ENCODE measurements at regions not wholly inside any gene's neighbourhood (a gene's known extent, or its start where the extent isn't known, plus 50 kb on each side); places are given as distances from the start of the nearest gene placed in this dataset.

DNA sequence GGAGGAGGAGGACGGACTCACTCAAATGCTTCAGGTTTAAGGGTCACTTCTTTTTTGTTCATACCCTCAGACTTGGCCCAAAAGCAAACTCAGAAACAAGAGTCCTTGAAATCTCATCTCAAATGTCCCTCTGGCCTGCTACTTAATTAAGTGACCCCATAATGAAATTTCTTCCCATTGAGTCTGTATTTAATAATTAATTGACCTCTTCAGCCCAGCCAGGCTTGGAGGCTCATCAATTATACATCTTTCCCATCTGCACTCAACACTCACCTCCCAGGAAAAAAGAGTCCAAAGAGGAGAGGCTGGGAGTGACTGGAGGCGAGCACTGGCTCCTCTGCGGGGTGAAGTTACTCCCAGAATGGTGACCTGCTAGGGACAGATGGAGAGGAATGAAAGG is 90.5 kb upstream of the EYA2 start:
- no peak for TF ChIP-seq POLR2A (IDR thresholded peaks at IDR 0.05; ENCODE audit: low read depth, low read length)
- DNase-seq (ENCODE audit: insufficient read length, low spot score): no peak
- no peak for FAIRE-seq

DNA sequence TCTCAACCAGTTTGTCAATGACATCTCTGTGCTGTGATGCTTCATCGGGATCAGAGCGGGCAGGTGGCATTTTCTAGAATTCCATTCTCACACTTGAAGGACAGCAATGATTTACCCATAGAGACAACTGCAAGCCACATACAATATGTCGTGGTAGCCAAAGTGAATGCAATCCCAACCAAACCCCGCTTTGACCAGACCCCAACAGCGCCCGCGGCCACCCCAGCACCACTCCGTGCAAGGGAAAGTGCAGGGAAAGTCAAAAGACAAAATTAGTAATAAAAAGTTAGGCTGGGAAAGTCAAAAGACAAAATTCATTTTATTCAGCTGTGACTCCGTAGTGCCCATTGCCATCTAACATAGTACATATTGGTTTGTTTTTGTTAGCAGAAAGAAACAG is 88.8 kb upstream of the EYA2 start:
- TF ChIP-seq POLR2A (IDR thresholded peaks at IDR 0.05; ENCODE audit: low read depth, low read length): no peak
- FAIRE-seq: no peak
- DNase-seq (ENCODE audit: insufficient read length, low spot score): no peak

DNA sequence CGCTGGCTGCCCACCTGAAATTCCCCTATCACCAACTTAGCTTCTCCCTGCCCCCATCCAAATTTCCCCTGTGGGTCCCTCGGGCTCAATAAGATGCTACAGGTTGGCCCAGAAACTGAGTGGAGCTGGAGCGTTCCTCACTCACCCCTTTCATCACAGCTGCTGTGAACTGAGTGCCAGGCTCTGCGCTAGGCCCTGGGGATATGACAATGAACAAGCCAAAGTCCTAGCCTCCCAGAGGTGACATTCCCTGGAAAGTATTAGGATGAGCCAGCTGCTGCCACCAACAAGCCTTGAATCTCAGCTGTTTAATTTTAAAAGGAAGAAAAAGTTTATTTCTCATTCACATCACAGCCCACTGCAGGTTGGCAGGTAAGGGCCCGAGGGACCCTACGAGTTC is 86.6 kb upstream of the EYA2 start:
- FAIRE-seq (no peak), DNase-seq (ENCODE audit: insufficient read length, low spot score) (no peak)
- no peak for TF ChIP-seq POLR2A (IDR thresholded peaks at IDR 0.05; ENCODE audit: low read depth, low read length)

DNA sequence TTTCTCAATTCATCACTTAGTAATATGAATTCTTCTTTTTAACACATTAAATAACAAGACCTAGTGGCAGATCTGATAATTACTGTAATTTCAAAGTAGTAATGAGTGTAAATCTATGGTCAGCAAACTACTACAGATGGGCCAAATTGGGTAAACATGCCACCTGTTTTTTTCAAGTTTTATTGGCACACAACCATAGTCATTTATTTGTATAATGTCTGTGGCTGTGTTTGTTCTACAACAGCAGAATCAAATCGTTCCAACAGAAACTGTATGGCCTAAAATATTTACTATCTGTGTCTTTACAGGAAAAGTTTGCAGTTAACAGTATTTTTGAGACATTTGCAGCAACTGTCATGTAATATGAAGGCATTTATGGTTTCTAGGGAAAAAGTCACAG is 86.1 kb upstream of the EYA2 start:
- DNase-seq (ENCODE audit: insufficient read length, low spot score) (no peak), FAIRE-seq (no peak)
- no peak for TF ChIP-seq POLR2A (IDR thresholded peaks at IDR 0.05; ENCODE audit: low read depth, low read length)

DNA sequence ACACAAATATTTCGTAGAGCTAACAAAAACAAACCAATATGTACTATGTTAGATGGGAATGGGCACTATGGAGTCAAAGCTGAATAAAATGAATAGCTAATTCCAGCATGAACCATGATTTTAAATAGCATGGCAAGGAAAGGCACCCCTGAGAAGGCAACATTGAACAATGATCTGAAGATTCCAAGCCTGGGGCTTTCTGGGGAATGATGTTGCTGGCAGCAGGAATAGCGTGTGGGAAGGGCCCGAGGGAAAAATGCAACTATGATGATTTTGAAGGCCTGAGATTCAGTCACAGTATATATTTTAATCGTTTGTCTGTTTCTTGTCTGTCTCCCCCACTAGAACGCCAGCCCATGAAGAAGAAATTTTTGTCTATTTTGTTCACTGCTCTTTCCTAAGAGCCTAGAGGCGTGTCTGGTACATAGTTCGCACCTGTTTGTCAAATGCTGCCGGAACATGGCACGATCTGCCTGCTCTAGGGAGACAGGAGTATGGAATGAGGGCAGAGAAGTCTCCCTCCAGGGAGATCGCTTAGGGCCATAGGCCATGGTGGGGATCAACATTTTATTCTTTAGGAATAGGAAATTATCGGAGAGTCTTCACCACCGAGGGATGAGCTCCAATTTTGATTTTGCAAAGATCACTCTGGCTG is 84.8 kb upstream of the EYA2 start:
- FAIRE-seq: no peak

DNA sequence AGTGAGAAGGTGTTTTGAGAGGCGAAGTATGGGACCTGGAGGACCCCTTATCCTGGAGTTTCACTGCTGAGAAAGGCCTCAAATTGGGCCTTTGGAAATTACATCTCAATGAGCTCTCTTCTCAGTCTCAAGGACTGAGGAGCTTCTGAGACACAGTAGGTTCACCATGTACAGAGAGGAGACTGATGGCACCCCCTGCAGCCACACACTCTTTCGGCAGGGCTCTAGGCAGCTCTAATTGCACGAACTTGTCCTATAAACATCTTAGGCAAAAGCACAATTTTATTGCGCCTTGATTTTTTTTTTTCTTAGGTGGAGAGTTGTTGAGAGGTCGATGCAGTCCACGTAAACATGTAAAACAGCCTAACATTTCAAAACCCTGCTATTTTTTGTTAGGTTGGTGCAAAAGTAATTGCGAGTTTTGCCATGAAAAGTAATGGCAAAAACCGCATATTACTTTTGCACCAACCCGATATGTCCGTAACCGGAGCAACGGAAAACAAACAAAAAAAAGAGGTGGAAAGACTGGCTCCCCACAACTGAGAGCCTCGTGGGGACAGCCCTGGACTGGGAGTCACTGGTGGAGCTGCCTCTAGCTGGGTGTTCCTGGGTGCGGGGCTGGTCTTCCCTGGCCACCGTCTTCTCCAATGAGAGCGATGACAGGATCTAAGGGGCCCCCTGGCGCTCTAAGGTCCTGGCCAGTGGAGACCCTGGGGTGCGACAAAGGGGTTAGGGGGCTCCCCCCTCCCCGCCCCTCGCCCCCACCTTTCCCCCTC is 84.0 kb upstream of the EYA2 start:
- FAIRE-seq (no peak), DNase-seq (ENCODE audit: insufficient read length, low spot score) (no peak)
- TF ChIP-seq POLR2A (IDR thresholded peaks at IDR 0.05; ENCODE audit: low read depth, low read length): no peak

More for the DNA sequence above, 84.8 kb upstream of the EYA2 start:
- DNase-seq (ENCODE audit: insufficient read length, low spot score): no peak
- TF ChIP-seq POLR2A (IDR thresholded peaks at IDR 0.05; ENCODE audit: low read depth, low read length): no peak

DNA sequence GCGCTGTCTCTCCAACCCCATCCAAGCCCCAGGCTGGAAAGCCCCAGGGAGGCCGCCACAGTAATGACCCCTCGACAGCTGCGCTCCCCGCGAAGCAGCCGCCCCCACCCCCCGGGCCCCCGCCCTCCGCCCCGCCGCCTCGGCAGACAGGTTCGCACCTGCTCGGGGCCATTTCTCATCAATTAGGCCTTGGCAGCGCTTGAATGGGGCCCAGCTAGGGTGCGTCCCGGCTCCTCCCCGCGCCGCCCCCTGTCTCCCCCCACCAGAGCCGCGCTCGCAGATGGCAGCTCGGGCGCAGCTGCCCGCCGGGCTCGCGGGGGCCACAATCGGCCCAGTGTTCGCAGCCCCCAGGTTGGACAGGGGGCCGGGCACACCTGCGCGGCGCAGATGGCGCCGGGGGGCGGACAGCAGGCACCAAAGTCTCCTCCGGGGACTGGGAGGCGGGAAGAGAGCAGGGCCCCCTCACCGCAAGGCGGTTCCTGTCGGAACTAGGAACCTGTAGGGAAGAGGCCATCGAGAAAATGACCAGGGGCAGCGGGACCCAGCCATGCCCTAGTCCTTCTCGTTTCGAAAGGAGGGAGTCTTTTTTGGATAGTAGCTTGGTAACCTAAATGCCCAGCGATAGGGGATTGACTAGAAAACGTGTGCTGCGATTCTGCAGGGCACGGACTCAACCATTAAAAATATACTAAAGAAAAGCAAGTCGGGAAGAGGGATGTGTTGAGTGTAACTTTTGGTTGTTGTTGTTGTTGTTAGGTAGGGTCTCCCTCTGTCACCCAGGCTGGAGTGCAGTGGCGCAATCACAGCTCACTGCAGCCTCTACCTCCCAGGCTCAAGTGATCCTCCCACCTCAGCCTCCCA is 83.2 kb upstream of the EYA2 start:
- no peak for TF ChIP-seq POLR2A (IDR thresholded peaks at IDR 0.05; ENCODE audit: low read depth, low read length)
- FAIRE-seq: no peak
- DNase-seq (ENCODE audit: insufficient read length, low spot score): no peak

DNA sequence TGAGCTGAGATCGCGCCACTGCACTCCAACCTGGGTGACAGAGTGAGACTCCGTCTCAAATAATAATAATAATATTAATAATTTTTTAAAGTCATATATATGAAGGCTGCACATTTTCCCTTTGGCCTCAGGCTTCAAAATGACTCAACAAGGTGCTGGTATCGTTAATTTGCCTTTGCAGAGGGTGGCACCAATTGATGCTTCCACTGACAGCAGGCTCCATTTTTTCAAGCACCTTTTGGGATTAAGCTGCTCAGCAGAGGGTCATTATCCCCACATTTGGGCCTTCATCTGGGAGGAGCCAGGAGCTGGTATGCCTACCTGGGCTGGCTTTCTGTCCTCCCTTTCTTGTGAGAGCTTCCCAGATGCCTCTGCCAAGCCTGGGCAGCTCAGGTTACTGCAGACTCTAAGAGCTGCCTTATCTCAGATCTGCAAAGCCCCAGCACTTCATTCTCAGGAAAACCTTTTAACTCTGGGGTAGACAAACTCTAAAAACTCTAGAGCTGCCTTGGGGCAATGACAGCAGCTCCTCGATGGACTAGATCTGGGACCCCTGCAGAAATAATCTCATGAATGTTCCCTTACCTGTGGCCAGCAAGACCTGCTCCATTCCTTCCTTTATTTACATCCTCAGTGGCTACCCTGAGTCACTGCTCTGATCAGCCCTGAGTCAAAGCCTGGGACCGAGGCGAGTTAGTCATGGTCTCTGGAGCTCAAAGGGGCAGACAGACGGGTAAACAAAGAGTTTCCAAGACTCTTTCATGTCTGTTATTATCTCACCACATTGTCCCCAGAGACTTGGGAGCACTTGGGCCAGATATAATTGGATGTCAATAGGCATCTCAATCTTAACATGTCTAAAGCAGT is 80.0 kb upstream of the EYA2 start:
- FAIRE-seq (no peak), DNase-seq (ENCODE audit: insufficient read length, low spot score) (peak; percentile 63)
- TF ChIP-seq POLR2A (IDR thresholded peaks at IDR 0.05; ENCODE audit: low read depth, low read length): no peak

DNA sequence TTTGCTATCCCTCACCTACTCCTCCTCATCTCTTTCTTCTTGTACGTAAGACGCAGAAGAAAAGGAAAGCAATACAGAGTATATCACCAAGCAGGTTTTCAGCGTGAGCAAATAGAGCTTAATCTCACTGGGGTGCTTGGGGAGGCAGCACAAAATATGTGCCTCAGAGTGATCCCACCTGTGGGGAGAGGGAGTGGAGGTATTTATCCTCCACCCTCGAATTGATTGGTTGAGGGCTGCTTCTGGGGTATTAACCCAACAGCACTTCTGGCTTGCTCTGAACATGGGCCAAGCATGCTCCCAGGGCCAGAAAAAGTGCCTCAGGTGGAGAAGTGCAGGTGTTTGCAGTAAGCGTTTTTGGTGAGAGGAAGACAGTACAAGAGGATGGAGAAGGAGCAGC is 78.5 kb upstream of the EYA2 start:
- DNase-seq (ENCODE audit: insufficient read length, low spot score) (no peak), FAIRE-seq (no peak)
- TF ChIP-seq POLR2A (IDR thresholded peaks at IDR 0.05; ENCODE audit: low read depth, low read length): no peak

DNA sequence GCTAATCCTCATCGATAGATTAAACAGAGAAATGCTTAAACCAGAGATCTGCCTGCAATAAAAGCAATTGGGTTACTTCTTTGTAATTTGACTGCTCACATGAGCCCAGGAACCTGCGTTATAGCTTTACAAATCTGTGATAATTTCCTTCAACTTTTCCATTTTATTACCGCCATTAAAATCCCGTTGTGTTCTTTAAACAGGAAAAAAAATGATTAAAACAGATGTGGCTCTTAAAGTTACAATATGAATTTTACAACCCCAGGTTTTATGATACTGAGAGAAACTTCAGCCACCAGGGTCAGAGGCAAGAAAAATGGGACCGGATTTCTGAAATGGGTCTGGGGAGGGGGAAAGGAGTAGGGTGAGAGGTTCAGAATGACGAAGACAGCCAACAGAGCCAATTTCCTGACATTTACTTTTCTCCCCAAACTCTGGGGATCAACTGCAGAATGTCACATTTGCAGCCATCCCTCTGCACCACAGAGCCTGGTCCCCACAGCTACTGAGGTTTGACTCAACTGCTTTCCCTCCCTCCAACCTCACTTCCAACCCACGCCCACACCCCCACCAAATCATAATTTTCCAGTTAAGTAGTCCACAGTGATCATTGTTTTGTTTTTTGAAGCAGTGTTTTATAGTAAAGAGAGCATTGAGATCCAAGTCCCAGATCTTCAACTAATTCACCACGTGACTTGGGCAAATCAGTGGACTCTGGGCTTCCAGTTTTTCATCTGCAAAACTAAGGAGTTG is 77.6 kb upstream of the EYA2 start:
- DNase-seq (ENCODE audit: insufficient read length, low spot score) (no peak), FAIRE-seq (no peak)
- no peak for TF ChIP-seq POLR2A (IDR thresholded peaks at IDR 0.05; ENCODE audit: low read depth, low read length)

DNA sequence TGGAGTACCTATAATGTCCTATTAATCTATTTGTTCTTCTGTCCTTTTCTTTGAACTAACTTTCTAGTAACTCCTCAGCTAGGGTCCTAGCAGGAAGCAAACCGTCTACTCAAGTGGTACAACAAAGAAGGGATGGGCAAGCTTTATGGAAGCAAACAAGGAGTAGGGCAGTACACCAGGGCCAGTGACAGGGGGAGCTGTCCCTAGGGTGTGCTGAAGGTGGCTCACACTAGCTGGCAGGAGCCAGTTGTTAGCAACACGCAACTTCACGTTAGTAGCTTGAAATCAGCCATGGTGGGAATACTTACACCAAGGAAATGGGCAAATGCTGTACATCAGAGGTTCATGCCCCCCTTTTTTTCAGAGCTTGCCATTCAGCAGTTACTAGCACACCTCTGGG is 74.0 kb upstream of the EYA2 start:
- DNase-seq (ENCODE audit: insufficient read length, low spot score) (no peak), FAIRE-seq (no peak)
- TF ChIP-seq POLR2A (IDR thresholded peaks at IDR 0.05; ENCODE audit: low read depth, low read length): no peak

DNA sequence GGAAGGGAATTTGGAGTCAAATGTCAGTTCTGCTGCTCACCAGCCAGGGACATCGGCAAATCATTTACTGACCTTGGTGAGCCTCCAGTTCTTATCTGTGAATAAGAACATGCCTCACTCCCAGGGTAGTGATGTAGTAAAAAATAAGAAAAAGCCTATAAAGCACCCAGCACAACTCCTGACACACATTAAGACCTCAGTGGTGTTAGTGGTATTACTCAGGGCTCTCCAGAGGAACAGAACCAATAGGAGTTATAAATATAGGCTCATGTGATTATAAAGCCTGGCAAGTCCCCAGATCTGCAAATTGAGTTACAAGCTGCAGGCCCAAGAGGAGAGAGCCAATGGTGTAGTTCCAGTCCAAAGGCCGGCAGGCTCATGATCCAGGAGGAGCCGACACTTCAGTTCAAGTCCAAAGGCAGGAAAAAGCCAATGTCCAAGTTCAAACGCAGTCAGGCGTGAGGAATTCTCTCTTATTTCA is 71.3 kb upstream of the EYA2 start:
- TF ChIP-seq POLR2A (IDR thresholded peaks at IDR 0.05; ENCODE audit: low read depth, low read length): no peak
- DNase-seq (ENCODE audit: insufficient read length, low spot score) (no peak), FAIRE-seq (no peak)

DNA sequence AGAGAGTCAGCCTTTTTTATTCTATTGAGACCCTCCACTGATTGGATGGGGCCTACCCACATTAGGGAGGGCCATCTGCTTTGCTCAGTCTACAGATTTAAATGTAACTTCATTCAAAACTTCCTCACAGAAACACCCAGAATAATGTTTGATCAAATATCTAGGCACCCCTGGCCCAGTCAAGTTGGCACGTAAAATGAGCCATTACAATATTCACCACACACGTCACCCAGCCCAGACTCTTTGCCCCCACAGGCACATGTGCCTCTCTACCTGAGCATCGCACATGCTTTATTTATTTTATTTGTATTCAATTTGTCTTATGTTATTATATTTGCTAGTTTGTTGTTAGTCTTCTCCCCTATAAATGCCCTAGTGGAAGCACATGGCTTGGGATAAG is 70.9 kb upstream of the EYA2 start:
- no peak for TF ChIP-seq POLR2A (IDR thresholded peaks at IDR 0.05; ENCODE audit: low read depth, low read length)
- no peak for DNase-seq (ENCODE audit: insufficient read length, low spot score)
- no peak for FAIRE-seq
